ENCODE measurements at regions not wholly inside any gene's neighbourhood (a gene's known extent, or its start where the extent isn't known, plus 50 kb on each side); places are given as distances from the start of the nearest gene placed in this dataset.
A peak's percentile ranks its signal among the peaks of the same experiment; 100 is the strongest.

DNA sequence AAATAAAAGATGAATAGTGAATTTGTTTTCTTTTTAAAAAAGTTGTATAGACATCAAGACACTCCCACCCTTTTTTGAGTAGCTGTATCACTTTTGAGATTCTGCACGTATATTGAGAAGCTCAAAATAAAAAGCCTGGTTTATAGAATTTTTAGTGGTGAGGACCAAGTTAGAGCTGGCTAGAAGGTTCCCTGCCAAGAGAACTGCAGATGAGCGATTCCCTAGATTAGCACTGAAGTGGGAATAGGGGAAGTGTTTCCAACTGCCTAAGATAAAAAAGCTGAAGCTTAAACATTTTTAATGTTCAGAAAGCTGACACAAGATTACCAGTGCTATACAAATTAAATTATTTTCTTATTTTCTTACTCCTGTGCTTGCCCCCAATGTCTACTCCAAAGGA, 135.7 kb upstream of the TMEM229A start:
- TF ChIP-seq, protein P1, sequence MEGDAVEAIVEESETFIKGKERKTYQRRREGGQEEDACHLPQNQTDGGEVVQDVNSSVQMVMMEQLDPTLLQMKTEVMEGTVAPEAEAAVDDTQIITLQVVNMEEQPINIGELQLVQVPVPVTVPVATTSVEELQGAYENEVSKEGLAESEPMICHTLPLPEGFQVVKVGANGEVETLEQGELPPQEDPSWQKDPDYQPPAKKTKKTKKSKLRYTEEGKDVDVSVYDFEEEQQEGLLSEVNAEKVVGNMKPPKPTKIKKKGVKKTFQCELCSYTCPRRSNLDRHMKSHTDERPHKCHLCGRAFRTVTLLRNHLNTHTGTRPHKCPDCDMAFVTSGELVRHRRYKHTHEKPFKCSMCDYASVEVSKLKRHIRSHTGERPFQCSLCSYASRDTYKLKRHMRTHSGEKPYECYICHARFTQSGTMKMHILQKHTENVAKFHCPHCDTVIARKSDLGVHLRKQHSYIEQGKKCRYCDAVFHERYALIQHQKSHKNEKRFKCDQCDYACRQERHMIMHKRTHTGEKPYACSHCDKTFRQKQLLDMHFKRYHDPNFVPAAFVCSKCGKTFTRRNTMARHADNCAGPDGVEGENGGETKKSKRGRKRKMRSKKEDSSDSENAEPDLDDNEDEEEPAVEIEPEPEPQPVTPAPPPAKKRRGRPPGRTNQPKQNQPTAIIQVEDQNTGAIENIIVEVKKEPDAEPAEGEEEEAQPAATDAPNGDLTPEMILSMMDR (IDR thresholded peaks at IDR 0.05): no peak
- TF ChIP-seq EP300 (IDR thresholded peaks at IDR 0.05) (no peak), POLR2AphosphoS5 (IDR thresholded peaks at IDR 0.05) (no peak), POLR2A (IDR thresholded peaks at IDR 0.05; ENCODE audit: low read depth) (no peak)
- Histone ChIP-seq H3K4me3 (no peak overlapping the region), H3K27ac (replicated peaks in 1 of 4) (no peak overlapping the region), H3K9me3 (no peaks in the 10 kb centered on the region), H3K4me1 (no peaks in the 10 kb centered on the region), H3K36me3 (no peaks in the 10 kb centered on the region), H3K27me3 (no peaks in the 10 kb centered on the region)
- 75% methylated on average over 2 of the region's 2 CpGs for WGBS
- DNase-seq (ENCODE audit: extremely low spot score): no peak
- intact Hi-C loops (cut with DNase I): no loop called here

DNA sequence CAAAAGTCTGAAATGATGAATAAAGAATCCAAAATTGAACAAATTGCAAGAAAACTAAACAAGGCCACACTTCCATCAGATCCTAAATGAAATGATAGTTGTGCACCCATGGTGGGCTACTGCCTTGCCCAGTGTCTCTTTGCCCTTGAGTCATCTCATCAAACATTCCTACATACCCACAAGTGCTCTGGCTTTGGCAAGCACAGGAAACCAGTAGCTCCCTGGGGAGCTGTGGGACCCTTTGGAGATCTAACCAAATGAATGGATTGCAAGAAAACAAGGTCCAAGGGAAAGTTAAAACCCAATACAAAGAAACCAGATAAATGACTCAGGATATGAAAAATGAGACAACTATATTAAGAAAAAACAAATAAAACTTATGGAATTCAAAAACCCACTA, 129.8 kb upstream of the TMEM229A start:
- H3K27me3 ChIP-seq: no peaks in the 10 kb centered on the region
- intact Hi-C loops (cut with DNase I): no loop called here
- no peaks in the 10 kb centered on the region for H3K9me3 ChIP-seq
- H3K36me3 ChIP-seq: no peaks in the 10 kb centered on the region
- no peak overlapping the region for H3K4me3 ChIP-seq
- no peaks in the 10 kb centered on the region for H3K4me1 ChIP-seq
- no peak for TF ChIP-seq EP300 (IDR thresholded peaks at IDR 0.05)
- no peak for TF ChIP-seq POLR2A (IDR thresholded peaks at IDR 0.05; ENCODE audit: low read depth)
- TF ChIP-seq, protein P1 (IDR thresholded peaks at IDR 0.05): no peak
- TF ChIP-seq POLR2AphosphoS5 (IDR thresholded peaks at IDR 0.05): no peak
- no peak overlapping the region for H3K27ac ChIP-seq (replicated peaks in 1 of 4)
- DNase-seq (ENCODE audit: extremely low spot score): no peak

DNA sequence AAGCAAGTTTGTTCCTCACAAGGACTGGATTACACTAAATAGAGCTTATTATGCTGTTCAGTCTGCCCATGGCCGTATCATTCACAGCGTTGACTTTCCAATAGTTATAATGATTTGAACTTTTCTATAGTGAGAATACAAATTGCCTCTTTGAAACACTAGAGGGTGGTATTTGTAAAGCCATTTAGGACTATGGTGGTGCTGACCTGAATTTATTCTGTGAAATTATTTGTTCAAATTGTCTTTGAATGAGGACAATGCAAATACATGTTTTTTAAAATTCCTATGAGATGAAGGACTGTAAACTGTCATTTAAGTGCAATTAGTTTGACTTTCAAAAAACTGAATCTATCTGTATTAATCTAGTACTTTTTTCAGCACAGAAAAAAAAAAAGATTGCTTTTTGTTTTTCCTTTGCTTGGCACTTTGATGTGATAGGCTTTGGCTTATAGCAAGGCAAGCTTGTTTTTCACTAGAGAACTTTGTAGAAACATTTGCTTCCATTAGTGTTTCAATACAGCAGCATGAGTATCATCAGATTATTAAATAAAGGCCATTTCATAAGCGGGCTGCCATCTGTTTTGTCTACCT, 122.7 kb upstream of the TMEM229A start:
- no peak overlapping the region for H3K4me3 ChIP-seq
- no peak overlapping the region for H3K27ac ChIP-seq (replicated peaks in 1 of 4)
- no peaks in the 10 kb centered on the region for H3K27me3 ChIP-seq
- no peaks in the 10 kb centered on the region for H3K9me3 ChIP-seq
- intact Hi-C loops (cut with DNase I): loop anchor here (5.0 kb wide), 1 partner anchor 632 kb away; no protein-coding TSS in a partner anchor
- peaks cover 0 to 6% (median 0%) of the 10 kb centered on the region in 4 donors for H3K4me1 ChIP-seq
- WGBS: 34% methylated on average over 3 of the region's 3 CpGs
- no peak for TF ChIP-seq POLR2A (IDR thresholded peaks at IDR 0.05; ENCODE audit: low read depth)
- TF ChIP-seq, protein P1 (IDR thresholded peaks at IDR 0.05): peak; percentile 30 to 47 (median 42)
- DNase-seq (ENCODE audit: extremely low spot score): no peak
- H3K36me3 ChIP-seq: no peaks in the 10 kb centered on the region

DNA sequence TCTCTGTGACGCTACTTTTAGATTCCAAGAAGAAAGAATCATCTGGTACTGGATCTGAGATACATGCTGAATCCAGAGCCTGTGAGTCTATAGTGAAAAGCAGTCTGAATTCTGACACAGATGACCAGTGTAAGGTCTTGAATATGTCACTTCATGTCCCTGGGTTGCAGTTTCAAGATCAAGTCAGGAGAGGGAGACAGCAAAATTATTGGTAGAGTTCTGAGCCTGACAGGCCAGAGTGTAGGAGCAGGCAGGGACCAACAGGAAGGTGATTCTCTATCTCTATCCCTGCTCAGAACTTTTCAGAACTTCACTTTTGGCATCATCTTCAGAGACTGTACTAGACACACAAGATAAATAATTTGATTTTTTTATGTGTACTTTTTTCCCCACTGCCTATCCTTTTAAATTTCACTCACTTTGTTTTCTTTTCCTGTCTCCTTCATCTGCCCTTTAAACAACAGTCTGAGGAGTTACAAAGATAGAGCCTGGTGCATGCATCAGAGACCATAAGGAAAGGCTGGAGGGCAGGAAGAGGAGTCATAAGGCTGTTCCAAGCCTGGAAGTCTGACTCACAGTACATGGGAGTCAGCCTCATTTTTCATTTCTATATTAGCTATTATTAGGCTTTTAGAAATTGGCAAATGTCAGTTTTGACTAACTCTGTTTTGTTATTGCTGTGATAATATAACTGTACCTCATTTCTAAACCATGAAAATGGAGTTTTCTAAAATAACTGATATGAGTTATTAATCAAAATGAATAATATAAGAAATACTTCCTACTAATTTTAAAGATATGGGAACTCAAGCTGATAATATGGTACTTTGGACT, 120.2 kb upstream of the TMEM229A start:
- no peaks in the 10 kb centered on the region for H3K27me3 ChIP-seq
- no peak for TF ChIP-seq EP300 (IDR thresholded peaks at IDR 0.05)
- no peak for TF ChIP-seq POLR2A (IDR thresholded peaks at IDR 0.05; ENCODE audit: low read depth)
- TF ChIP-seq POLR2AphosphoS5 (IDR thresholded peaks at IDR 0.05): no peak
- TF ChIP-seq, protein P1 (IDR thresholded peaks at IDR 0.05): peak in 1 of 3 experiments; percentile 28
- peaks cover 0 to 6% (median 0%) of the 10 kb centered on the region in 4 donors for H3K4me1 ChIP-seq
- intact Hi-C loops (cut with DNase I): no loop called here
- no peaks in the 10 kb centered on the region for H3K9me3 ChIP-seq
- no peak overlapping the region for H3K27ac ChIP-seq (replicated peaks in 1 of 4)
- H3K4me3 ChIP-seq: no peak overlapping the region
- DNase-seq (ENCODE audit: extremely low spot score): no peak
- no peaks in the 10 kb centered on the region for H3K36me3 ChIP-seq
- WGBS: 71% methylated on average over 1 of the region's 1 CpG
